22Rv1 (cell line): ENCODE measurements at regions not wholly inside any gene's neighbourhood (a gene's known extent, or its start where the extent isn't known, plus 50 kb on each side); places are given as distances from the start of the nearest gene placed in this dataset.
A peak's percentile ranks its signal among the peaks of the same experiment; 100 is the strongest.
"Not testable (repeated sequence)": the region's sequence is repeated elsewhere in the genome, so short reads cannot be mapped to it uniquely, and the experiment has no call there.

Source experiments
- H3K27ac ChIP-seq: fragments of 450-650 bp; 2 replicates; pipeline ENCODE4 v1.5.1; 2017
- ZFX ChIP-seq: fragments of 450-650 bp; IDR thresholded peaks from 2 replicates; pipeline ENCODE4 v1.6.1; 2017; ENCODE audit warnings: antibody characterized with exemption, borderline replicate concordance
- TF ChIP-seq, protein P1 (sequence below): fragments of 450-650 bp; IDR thresholded peaks from 2 replicates; pipeline ENCODE4 v1.5.1; 2017; ENCODE audit warnings: mild to moderate bottlenecking

DNA sequence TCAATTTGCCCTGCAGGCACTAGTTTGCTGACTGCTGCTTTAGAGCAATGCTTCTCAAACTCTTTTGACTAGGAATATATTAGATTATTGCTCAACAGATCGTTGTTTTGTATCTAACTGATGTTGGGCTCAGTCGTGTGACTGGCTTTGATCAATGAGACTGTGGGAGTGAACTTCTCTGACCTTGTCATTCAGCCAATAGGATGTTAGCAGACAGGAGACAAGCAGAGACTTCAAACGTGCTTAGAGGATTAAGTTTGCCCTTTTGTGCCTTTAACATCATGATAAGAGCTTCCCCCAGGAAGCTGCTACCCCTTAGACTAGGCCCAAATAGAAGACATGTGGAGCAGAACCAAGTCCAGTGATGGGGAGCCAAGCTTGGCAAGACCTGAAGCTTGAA is 76.7 kb upstream of the ELK3 start:
- no peak for TF ChIP-seq ZFX
- TF ChIP-seq, protein P1, sequence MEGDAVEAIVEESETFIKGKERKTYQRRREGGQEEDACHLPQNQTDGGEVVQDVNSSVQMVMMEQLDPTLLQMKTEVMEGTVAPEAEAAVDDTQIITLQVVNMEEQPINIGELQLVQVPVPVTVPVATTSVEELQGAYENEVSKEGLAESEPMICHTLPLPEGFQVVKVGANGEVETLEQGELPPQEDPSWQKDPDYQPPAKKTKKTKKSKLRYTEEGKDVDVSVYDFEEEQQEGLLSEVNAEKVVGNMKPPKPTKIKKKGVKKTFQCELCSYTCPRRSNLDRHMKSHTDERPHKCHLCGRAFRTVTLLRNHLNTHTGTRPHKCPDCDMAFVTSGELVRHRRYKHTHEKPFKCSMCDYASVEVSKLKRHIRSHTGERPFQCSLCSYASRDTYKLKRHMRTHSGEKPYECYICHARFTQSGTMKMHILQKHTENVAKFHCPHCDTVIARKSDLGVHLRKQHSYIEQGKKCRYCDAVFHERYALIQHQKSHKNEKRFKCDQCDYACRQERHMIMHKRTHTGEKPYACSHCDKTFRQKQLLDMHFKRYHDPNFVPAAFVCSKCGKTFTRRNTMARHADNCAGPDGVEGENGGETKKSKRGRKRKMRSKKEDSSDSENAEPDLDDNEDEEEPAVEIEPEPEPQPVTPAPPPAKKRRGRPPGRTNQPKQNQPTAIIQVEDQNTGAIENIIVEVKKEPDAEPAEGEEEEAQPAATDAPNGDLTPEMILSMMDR, result no peak
- H3K27ac ChIP-seq, result no peak overlapping the region

DNA sequence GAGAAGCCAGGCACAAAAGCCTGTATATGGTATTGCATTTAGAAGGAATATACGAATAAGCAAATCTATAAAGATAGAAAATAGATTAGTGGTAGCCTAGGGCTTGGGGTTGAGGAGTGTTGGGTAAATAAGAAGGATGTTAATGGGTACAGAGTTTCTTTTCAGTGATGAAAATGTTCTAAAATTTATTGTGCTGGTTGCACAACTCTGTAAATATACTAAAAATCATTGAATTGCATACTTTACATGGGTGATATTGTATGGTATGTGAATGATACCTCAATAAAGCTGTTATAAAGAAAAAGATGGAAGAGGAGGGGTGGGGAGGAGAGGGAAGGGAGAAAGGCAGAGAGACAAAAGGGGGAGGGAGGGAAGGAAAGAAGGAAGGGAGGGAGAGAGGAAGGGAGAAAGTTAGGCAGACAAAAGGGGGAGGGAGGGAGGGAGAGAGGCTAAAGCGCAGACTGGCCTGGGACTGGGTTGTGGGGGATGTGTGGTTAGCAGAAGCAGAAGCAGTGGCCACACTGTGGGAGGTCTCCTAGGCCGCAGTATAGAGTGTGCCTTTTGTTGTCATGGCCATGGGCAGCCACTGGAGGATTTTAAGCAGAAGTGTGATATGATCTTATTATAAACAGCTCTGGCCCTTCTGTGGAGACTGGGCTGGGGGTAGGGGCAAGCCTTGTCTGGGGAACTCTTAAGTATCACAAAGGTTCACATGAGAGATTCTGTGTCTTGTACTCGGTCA is 73.6 kb upstream of the ELK3 start:
- TF ChIP-seq, protein P1, result no peak
- no peak for TF ChIP-seq ZFX
- no peak overlapping the region for H3K27ac ChIP-seq

DNA sequence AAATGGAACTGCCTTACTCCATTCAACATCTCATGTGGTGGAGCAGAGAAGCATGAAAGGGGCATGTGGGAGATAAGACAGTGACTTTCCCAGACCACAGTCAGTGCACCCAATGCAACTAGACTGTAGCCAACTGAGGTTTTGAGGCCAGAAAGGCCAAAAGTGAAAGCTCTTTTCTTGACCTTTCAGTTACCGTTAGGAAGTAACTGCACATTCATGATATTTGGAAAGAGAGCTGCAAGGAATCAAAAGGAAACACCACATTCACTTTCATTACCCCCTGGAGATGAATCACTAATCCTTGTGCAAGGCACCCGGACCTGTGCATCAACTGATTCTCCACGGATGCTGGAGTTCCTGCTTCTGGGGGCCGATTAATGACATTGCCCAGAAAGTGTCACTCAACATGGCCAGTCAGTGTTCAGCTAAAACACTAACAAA is 72.9 kb upstream of the ELK3 start:
- TF ChIP-seq, protein P1, result no peak
- TF ChIP-seq ZFX, result no peak
- no peak overlapping the region for H3K27ac ChIP-seq

DNA sequence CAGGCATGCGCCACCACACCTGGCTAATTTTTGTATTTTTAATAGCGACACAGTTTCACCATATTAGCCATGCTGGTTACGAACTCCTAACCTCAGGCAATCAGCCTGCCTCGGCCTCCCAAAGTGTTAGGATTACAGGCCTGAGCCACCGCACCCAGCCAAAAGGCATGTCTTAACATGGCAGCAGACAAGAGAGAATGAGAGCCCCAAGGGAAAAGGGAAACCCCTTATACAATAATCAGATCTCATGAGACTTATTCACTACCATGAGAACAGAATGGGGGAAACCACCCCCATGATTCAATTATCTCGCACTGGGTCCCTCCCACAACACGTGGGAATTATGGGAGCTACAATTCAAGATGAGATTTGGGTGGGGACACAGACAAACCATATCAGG is 65.9 kb upstream of the ELK3 start:
- H3K27ac ChIP-seq, result not testable (repeated sequence)

DNA sequence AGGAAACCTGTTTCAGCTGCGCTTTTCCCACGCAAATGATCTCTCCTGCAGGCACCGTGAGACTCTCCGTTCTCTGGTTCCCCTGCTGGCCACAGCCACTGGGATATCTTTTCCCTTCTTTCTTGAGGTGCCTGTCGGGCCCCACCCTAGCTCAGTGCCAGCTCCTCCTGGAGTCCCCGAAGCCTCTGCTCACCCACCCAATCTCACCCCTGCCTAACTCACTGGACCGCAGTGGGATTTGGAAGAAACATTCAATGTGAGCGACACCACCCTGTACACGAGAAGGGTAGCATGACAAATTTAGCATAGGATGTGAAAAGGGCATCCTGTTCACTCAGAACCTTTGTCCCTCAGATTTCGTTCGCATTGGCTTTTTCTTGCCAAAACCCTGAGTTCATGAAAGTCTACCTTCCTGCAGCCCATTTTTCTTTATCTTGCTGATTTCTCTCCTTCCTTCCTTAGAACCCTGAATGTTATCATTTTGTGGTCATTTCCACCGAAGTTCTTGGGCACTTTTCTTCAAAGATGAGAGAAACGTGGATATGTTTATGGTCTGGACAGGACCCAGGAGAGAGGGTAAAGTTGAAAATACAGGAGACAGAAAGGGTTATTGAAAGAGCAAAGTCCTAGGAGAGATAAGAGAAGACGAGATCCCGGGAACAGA is 63.6 kb upstream of the ELK3 start:
- H3K27ac ChIP-seq, result no peak overlapping the region
- no peak for TF ChIP-seq ZFX
- TF ChIP-seq, protein P1, result no peak

DNA sequence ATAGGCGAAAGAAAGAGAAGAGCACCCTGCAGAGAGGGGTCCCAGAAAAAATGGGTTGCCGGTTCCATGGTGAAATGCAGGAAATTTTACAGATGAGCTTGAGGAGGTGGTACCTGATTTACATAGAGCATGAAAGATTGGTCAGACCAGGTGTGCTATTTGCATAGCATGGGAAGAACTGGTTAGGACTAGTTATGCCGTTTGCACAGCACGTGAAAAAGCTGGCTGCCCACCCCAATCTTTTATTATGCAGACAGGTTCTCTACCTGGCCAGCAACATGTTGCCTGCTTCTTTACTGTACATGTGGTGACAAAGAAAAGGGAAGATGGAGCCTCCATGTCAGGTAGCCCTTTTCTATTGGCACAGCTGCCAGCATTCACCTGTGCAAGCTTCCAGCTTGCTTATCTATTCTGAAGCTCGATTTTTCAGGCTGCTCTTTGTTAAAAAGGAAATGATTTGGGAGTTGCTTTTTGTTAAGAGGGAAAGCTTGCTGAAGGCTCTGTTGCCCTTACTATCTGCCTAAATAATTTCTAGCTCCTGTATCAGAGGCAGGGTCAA is 62.9 kb upstream of the ELK3 start:
- TF ChIP-seq, protein P1, result no peak
- TF ChIP-seq ZFX, result no peak
- H3K27ac ChIP-seq, result peak overlapping the region; percentile 39; the same call in 1 of the 2 replicates

DNA sequence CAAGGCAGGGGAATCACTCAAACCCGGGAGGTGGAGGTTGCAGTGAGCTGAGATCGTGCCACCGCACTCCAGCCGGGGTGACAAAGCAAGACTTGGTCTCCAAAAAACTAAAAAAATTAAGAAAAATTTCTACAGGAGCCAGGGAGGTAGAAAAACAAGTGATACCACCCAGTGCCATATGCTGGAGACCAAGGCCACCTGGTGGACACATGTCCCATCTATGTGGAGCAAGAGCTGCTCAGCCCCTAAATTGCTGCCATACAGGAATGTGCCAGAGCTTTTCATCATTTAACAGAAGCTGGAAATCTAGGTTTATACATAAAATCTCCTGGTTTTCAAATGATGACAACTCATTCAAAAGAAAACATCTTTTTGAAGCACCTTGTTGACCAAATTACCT is 61.4 kb upstream of the ELK3 start:
- no peak overlapping the region for H3K27ac ChIP-seq
- no peak for TF ChIP-seq ZFX
- TF ChIP-seq, protein P1, result peak; percentile 41
